Kidney capillary endothelial cell (primary cell): ENCODE measurements at regions not wholly inside any gene's neighbourhood (a gene's known extent, or its start where the extent isn't known, plus 50 kb on each side); places are given as distances from the start of the nearest gene placed in this dataset.

ENCODE experiments used
- DNase-seq: peaks from one replicate; pipeline ENCODE4 v3.0.0-alpha.2; 2018; ENCODE audit warnings: low spot score

- DNase-seq: no peak
These were observed 84.6 kb downstream of the MYEOV start for GRCh38 chr11:69378303-69379141.

GRCh38 chr11:69380451-69380901 lies 86.5 kb downstream of the MYEOV start:
- DNase-seq: no peak

DNA sequence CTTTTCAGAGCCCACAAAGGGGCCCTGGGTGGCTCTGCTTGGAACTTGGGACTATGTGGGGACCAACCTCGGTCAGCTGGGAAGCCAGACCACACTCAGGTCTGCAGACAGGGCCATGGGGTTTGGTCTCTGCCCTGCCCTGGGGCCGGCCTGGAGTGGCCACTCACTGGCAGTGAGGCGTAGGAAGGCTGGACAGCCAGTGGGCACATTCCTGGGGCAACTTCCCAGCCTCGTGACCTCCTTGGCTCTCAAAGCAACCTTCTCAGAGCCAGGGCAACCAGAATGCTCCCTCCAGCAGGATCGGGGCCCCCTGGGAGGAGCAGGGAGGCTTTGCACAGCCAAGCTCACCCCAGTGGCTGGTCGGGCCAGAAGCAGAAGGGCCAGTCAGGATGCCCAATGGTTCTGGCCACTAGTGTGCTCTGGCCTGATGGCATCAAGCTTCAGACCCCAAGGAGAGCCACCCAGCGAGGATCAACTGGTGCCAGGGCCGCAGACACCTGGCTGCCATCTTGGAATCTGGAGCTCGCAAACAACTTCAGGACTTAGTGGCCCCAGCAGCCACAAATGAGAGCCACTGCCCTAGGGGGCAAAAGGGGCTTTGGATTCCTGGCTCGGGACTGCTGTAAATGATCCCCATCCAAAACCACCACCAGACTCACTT lies 87.1 kb downstream of the MYEOV start:
- DNase-seq: no peak

DNA sequence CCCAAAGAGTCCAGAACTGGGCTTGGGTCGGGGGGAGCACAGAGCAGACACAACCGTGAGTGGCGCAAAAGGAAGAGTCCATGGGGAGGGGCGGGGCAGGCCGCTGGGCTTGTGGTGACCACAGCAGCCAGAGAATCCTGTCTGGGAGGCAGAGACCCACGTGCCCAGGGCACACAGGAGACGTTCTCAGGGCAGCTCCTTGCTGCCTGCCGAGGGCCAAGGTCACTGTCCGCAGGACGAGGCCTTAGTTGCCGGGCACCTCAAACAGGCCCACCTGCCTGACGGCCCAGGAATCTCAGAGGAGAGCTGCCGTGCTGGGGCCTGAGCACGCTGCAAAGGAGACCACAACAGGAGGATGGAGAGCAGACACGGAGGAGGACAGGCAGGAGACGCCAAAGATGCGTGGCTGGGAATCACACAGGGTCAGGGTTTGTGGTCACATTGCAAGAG lies 87.8 kb downstream of the MYEOV start:
- no peak for DNase-seq

GRCh38 chr11:69382131-69383128 lies 88.5 kb downstream of the MYEOV start:
- DNase-seq: no peak

DNA sequence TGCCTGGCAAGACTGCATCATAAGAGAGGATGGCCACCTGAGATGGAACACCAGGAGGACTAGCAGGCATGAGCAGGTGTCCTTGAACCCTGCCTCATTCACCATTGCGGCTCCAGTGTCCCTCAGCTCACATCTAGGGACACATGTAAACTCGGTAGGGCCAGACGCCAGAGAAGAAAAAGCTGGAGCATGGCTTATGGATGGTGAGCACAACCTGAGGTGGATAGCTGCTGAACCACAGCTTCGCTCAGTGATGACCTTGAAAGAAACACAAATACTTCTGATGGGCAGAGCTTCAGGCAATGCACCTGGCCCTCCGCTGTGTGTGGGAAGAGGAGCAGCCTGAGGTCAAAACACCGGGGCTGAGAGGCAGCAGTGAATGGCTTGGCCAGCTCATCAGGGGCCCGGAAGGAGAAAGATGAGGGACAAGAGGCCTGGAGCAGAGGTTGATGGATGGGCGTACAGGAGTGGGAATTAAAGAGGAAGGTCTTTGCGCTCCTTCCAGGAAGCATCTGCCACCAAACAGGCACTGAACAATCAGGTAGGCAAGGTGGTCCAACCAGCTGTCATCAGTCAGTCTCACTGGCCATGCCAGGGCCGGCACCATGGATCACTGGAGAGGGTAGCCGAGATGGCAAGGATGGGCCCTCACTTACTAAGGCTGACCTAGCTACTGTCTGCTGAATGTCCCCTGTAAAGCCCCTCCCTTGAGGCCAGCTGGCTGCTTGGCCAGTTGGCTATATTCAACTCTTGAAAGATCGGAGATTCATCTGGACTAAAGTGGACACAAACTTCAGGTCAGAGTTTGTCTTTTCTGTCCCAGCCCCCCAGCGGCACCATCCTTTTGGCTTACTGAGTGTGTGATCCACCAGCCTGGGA lies 89.7 kb downstream of the MYEOV start:
- no peak for DNase-seq

GRCh38 chr11:69384251-69385143 lies 90.5 kb downstream of the MYEOV start:
- no peak for DNase-seq

- DNase-seq: no peak
These were observed 91.3 kb downstream of the MYEOV start for GRCh38 chr11:69385144-69385820.

DNA sequence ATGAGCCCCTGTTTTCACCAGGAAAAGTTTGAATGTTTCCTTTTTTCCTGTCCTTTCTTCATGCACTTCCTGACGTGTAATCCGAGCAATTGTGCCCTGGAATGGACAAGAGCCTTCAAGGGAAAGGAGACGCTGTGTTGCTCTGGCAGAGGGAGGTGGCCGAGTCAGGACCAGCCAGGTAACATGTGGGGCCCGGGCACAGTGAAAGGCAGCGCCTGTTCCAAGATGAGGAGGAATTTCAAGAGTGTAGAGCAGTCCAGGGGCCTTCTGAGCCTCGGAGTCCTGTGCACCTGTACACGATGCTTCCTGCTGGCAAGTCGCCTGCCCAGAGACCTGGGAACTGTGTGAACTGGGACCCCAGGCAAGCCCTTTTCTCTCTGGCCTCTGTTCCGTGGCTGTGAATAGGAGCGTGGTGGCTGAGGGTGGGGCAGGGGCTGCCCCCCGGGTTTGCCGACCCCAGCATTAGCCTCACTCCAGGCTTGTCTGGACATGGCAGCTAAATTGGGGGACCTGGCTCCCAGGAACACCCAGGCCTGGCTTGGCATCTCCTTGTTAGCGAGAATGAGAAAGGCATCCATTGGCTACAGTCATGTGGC lies 92.0 kb downstream of the MYEOV start:
- no peak for DNase-seq

DNA sequence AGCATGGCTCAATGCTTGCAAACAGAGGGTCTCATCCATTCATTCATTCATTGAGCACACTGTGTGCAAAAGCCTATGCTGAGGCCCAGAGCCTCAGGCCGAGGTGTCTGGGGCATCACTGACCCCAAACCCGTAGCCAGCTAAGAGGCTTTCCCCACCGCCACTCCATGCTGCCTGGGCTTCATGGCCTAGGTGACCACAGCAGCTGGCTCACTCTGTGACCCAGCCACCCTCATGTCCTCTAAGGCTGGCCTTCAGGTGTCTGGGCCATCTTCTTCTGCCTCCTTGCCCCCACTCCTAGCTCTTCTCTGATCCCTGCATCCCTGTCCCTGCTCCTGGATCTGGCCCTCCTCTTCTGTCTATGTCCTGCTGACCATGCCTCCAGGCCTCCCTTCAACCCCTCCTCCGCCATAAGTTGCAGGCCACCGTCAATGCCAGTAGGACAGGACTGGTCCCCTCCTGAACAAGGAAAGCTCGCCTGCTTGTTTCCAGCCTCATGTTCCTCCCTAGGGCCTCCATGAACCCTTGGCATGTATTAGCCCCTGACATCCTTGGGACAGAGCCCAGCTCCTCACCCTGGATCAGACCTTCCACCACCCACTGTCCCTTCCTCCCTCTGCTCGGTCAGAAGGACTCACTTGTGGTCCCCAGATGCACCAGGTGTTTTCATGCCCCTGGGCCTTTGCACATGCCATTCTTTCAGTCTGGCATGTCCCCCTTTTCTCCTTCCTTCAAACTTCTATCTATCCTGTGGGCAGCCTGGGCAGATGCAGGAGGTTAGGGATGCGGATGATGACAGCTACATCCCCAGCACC lies 92.8 kb downstream of the MYEOV start:
- no peak for DNase-seq

DNA sequence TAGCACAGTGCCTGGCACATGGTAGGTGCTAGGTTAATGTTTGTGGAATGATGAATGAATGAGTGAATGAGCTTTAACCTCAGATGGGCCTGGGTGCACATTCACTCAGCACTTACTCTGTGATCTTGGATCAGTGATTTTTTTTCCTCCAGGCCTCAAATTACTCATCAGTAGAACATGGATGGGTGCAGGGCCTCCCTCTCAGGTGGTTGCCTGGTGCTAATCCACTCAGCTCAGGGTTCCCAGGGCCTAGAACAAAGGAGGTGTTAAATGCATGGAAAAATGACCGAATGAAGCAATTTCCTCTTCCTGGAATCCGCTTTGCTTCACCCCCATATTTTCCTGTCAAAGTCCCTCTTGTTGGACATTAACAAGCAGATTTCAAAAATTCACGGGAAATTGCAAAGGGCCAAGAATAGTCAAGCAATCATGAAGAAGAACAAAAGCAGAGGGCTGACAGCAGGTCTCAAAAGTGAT lies 93.5 kb downstream of the MYEOV start:
- no peak for DNase-seq

GRCh38 chr11:69388210-69388609 lies 93.3 kb upstream of the LINC01488 start:
- no peak for DNase-seq

GRCh38 chr11:69388661-69389060 lies 92.8 kb upstream of the LINC01488 start:
- DNase-seq: no peak

- DNase-seq: no peak
These were observed 90.9 kb upstream of the LINC01488 start for GRCh38 chr11:69390561-69390960.

DNA sequence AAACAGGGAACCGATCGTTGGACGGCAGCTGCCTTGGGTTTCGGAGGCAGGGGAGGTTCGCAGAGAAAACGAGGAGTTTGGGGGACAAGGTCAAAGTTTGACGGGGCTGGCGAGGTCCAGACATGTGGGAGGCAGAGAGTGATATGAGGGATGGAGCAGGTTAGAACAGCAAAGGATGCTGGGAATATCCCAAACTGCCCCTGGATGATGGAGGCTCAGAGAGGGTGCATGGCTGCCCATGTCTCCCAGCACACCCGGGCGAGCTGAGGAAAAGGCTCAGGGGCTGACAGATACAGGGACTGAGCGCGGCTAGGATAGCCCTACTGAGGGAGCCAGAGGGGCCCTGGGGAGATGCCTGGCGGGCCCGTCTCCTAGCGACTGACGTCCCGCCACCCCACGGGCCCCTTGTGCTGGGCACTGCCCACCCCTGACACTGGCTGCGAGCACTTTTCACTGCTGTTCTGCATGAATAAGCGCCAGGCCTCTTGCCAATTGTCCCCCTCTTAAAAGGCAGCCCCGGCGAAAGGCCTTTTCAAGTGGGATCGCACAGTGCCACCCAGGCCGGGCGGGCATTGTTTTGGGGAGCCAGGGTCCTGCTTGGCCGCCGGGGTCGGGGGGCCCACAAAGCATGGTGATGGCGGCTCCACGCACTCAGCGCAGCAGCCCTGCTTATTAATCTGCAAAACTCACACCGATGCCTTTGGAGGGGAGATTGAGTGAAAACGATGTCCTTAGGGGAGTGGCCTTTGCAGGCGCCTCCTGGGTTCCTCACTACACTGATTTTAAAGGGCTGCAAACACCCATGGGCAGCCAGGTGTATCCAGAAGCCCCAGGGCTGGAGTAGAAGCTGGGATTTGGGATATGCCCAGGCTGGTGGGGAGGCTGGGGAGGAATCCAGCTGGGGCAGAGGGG lies 90.0 kb upstream of the LINC01488 start:
- no peak for DNase-seq

GRCh38 chr11:69392104-69392653 lies 89.3 kb upstream of the LINC01488 start:
- DNase-seq: no peak
